ENCODE measurements at regions not wholly inside any gene's neighbourhood (a gene's known extent, or its start where the extent isn't known, plus 50 kb on each side); places are given as distances from the start of the nearest gene placed in this dataset.

GRCh38 chr6:43990627-43991619, 136.3 kb downstream of the MRPL14 start (continued):
- TF ChIP-seq, protein P1, sequence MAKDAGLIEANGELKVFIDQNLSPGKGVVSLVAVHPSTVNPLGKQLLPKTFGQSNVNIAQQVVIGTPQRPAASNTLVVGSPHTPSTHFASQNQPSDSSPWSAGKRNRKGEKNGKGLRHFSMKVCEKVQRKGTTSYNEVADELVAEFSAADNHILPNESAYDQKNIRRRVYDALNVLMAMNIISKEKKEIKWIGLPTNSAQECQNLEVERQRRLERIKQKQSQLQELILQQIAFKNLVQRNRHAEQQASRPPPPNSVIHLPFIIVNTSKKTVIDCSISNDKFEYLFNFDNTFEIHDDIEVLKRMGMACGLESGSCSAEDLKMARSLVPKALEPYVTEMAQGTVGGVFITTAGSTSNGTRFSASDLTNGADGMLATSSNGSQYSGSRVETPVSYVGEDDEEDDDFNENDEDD (CRISPR knock-in tag; IDR thresholded peaks at IDR 0.05; ENCODE audit: borderline replicate concordance) = peak; percentile 39; the same call in 1 of the 2 replicates
- TF ChIP-seq TSC22D2 (CRISPR knock-in tag; IDR thresholded peaks at IDR 0.05; ENCODE audit: borderline replicate concordance) (no peak; the same call in 1 of the 2 replicates), HES4 (CRISPR knock-in tag; IDR thresholded peaks at IDR 0.05; ENCODE audit: borderline replicate concordance) (no peak; the same call in 1 of the 2 replicates), KLF13 (CRISPR knock-in tag; IDR thresholded peaks at IDR 0.05) (no peak), MNT (IDR thresholded peaks at IDR 0.05) (peak; percentile 49; the same call in 1 of the 2 replicates), XBP1 (CRISPR knock-in tag; IDR thresholded peaks at IDR 0.05) (0 out of 2 replicates have a peak, but pooled peaks have one; percentile 75), KDM5A (IDR thresholded peaks at IDR 0.05; ENCODE audit: borderline replicate concordance, low read length) (no peak; the same call in 1 of the 2 replicates), ZFAT (CRISPR knock-in tag; conservative IDR thresholded peaks at IDR 0.05) (no peak), SATB2 (CRISPR knock-in tag; IDR thresholded peaks at IDR 0.05) (no peak), ZNF225 (CRISPR knock-in tag; IDR thresholded peaks at IDR 0.05) (no peak), ZFP37 (CRISPR knock-in tag; IDR thresholded peaks at IDR 0.05; ENCODE audit: borderline replicate concordance) (peak; percentile 88; the same call in 1 of the 2 replicates), GABPA (IDR thresholded peaks at IDR 0.05; ENCODE audit: low read depth, low read length) (no peak), GABPA (CRISPR knock-in tag; IDR thresholded peaks at IDR 0.05; ENCODE audit: low read depth) (peak; percentile 55), KLF6 (CRISPR knock-in tag; IDR thresholded peaks at IDR 0.05) (peak; percentile 48; the same call in 1 of the 2 replicates), ZNF446 (CRISPR knock-in tag; IDR thresholded peaks at IDR 0.05) (no peak), FOXK2 (IDR thresholded peaks at IDR 0.05) (peak; percentile 94), ZFY (CRISPR knock-in tag; IDR thresholded peaks at IDR 0.05) (peak; percentile 81), RFXAP (CRISPR knock-in tag; IDR thresholded peaks at IDR 0.05; ENCODE audit: borderline replicate concordance) (peak; percentile 93), SMARCE1 (IDR thresholded peaks at IDR 0.05; ENCODE audit: borderline replicate concordance) (no peak), NR1H2 (CRISPR knock-in tag; IDR thresholded peaks at IDR 0.05; ENCODE audit: borderline replicate concordance, low read depth) (peak; percentile 93; the same call in 1 of the 2 replicates), ZC3H4 (CRISPR knock-in tag; IDR thresholded peaks at IDR 0.05; ENCODE audit: borderline replicate concordance) (no peak), GFI1 (CRISPR knock-in tag; IDR thresholded peaks at IDR 0.05; ENCODE audit: borderline replicate concordance) (peak; percentile 81; the same call in 1 of the 2 replicates), SIN3B (IDR thresholded peaks at IDR 0.05; ENCODE audit: low read length) (no peak), NR2F6 (IDR thresholded peaks at IDR 0.05) (peak; percentile 85), NR2F6 (CRISPR knock-in tag; IDR thresholded peaks at IDR 0.05) (peak; percentile 76), SALL1 (CRISPR knock-in tag; IDR thresholded peaks at IDR 0.05) (peak; percentile 98), DNMT3B (CRISPR knock-in tag; conservative IDR thresholded peaks at IDR 0.05) (no peak), NFATC3 (CRISPR knock-in tag; IDR thresholded peaks at IDR 0.05) (no peak)
